OCI-LY1 (cell line): ENCODE measurements at regions not wholly inside any gene's neighbourhood (a gene's known extent, or its start where the extent isn't known, plus 50 kb on each side); places are given as distances from the start of the nearest gene placed in this dataset.

Source experiments
- H2AFZ ChIP-seq: fragments of 200-600 bp; sonication (generic), shearing (Covaris generic); 2 replicates; pipeline ENCODE4 v1.6.0; 2014; ENCODE audit warnings: antibody characterized with exemption, mild to moderate bottlenecking, low read length
- H3F3A ChIP-seq: fragments of 200-600 bp; sonication (generic), shearing (Covaris generic); 2 replicates; pipeline ENCODE4 v1.6.0; 2014; ENCODE audit warnings: mild to moderate bottlenecking, antibody characterized with exemption, low read length, moderate library complexity; ENCODE audit not compliant: insufficient read depth
- H3K27ac ChIP-seq: fragments of 200-600 bp; sonication (generic); 2 replicates; pipeline ENCODE4 v1.5.1; 2014; ENCODE audit warnings: low read length, mixed run types, mild to moderate bottlenecking, low read depth; ENCODE audit not compliant: poor library complexity, severe bottlenecking
- H3K27me3 ChIP-seq: fragments of 200-600 bp; sonication (generic); 2 replicates; pipeline ENCODE4 v1.6.0; 2014; ENCODE audit warnings: antibody characterized with exemption, mild to moderate bottlenecking, low read length, moderate library complexity; ENCODE audit not compliant: insufficient read depth
- H3K36me3 ChIP-seq: fragments of 200-600 bp; sonication (generic); 2 replicates; pipeline ENCODE4 v1.6.1; 2014; ENCODE audit warnings: mild to moderate bottlenecking, antibody characterized with exemption, low read length, moderate library complexity, mixed read lengths; ENCODE audit not compliant: insufficient read depth
- H3K4me1 ChIP-seq: fragments of 200-600 bp; sonication (generic); 2 replicates; pipeline ENCODE4 v1.5.1; 2014; ENCODE audit warnings: mild to moderate bottlenecking, low read length, moderate library complexity; ENCODE audit not compliant: insufficient read depth, severe bottlenecking
- H3K4me2 ChIP-seq: fragments of 200-600 bp; sonication (generic), shearing (Covaris generic); 2 replicates; pipeline ENCODE4 v1.6.1; 2014; ENCODE audit warnings: low read length
- H3K4me3 ChIP-seq: fragments of 200-600 bp; sonication (generic); 2 replicates; pipeline ENCODE4 v1.5.1; 2014; ENCODE audit warnings: low read length, low read depth, mild to moderate bottlenecking, mixed read lengths; ENCODE audit not compliant: poor library complexity, severe bottlenecking
- H3K79me2 ChIP-seq: fragments of 200-600 bp; shearing (Covaris generic); 2 replicates; pipeline ENCODE4 v1.6.1; 2016; ENCODE audit warnings: mixed run types, low read length, mixed read lengths; ENCODE audit not compliant: insufficient read depth
- H3K9ac ChIP-seq: fragments of 200-600 bp; sonication (generic), shearing (Covaris generic); 2 replicates; pipeline ENCODE4 v1.6.1; 2014; ENCODE audit warnings: mild to moderate bottlenecking, low read length, mixed read lengths
- H3K9me2 ChIP-seq: fragments of 200-600 bp; sonication (generic), shearing (Covaris generic); 2 replicates; pipeline ENCODE4 v1.6.1; 2014; ENCODE audit warnings: low read depth, mild to moderate bottlenecking, low read length, mixed read lengths
- H3K9me3 ChIP-seq: fragments of 200-600 bp; shearing (Covaris generic); 2 replicates; pipeline ENCODE4 v1.6.1; 2014; ENCODE audit warnings: low read length, mixed read lengths
- H4K20me1 ChIP-seq: fragments of 200-600 bp; sonication (generic), shearing (Covaris generic); 2 replicates; pipeline ENCODE4 v1.6.0; 2016; ENCODE audit warnings: mild to moderate bottlenecking, low read length; ENCODE audit not compliant: insufficient read depth
- EZH2 ChIP-seq: fragments of 200-600 bp; sonication (generic), shearing (Covaris generic); IDR thresholded peaks from 2 replicates; pipeline ENCODE4 v1.8.0; 2017; ENCODE audit warnings: borderline replicate concordance, mixed run types, mild to moderate bottlenecking, antibody characterized with exemption, low read length, moderate library complexity, mixed read lengths
- TF ChIP-seq, protein P1 (sequence below): fragments of 200-600 bp; sonication (generic), shearing (Covaris generic); IDR thresholded peaks from 2 replicates; pipeline ENCODE4 v1.5.1; 2017; ENCODE audit warnings: mild to moderate bottlenecking, antibody characterized with exemption, low read length, moderate library complexity, mixed read lengths

DNA sequence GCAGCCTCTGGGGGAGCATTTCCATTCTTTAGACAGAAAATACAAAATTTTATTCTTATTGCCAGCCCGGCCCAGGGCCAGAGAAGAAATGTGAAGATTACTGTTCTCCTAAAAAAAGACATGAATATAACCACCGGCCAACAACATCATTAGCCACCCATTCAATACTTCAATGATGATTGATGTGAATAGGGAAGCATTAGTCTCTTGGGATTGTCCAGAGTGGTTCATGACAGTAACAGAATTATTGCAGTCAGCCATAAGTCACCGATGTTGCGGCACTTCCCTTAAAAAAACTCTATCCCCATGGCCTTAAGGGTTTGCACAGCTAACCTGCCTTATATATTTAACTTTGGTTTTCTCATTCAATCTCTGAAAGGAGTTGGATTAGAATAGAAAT is 418.7 kb downstream of the CENPC start:
- no peaks in the 10 kb centered on the region for H3K36me3 ChIP-seq
- no peak overlapping the region for H2AFZ ChIP-seq
- no peaks in the 10 kb centered on the region for H3K27me3 ChIP-seq
- no peak overlapping the region for H3K9ac ChIP-seq
- no peaks in the 10 kb centered on the region for H3K4me1 ChIP-seq
- H3K9me2 ChIP-seq: no peaks in the 10 kb centered on the region
- no peaks in the 10 kb centered on the region for H3F3A ChIP-seq
- no peaks in the 10 kb centered on the region for H3K79me2 ChIP-seq
- H4K20me1 ChIP-seq: no peaks in the 10 kb centered on the region
- H3K9me3 ChIP-seq: no peaks in the 10 kb centered on the region
- H3K4me2 ChIP-seq: no peak overlapping the region
- no peak overlapping the region for H3K27ac ChIP-seq
- no peak for TF ChIP-seq EZH2
- TF ChIP-seq, protein P1, sequence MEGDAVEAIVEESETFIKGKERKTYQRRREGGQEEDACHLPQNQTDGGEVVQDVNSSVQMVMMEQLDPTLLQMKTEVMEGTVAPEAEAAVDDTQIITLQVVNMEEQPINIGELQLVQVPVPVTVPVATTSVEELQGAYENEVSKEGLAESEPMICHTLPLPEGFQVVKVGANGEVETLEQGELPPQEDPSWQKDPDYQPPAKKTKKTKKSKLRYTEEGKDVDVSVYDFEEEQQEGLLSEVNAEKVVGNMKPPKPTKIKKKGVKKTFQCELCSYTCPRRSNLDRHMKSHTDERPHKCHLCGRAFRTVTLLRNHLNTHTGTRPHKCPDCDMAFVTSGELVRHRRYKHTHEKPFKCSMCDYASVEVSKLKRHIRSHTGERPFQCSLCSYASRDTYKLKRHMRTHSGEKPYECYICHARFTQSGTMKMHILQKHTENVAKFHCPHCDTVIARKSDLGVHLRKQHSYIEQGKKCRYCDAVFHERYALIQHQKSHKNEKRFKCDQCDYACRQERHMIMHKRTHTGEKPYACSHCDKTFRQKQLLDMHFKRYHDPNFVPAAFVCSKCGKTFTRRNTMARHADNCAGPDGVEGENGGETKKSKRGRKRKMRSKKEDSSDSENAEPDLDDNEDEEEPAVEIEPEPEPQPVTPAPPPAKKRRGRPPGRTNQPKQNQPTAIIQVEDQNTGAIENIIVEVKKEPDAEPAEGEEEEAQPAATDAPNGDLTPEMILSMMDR: no peak
- no peak overlapping the region for H3K4me3 ChIP-seq

DNA sequence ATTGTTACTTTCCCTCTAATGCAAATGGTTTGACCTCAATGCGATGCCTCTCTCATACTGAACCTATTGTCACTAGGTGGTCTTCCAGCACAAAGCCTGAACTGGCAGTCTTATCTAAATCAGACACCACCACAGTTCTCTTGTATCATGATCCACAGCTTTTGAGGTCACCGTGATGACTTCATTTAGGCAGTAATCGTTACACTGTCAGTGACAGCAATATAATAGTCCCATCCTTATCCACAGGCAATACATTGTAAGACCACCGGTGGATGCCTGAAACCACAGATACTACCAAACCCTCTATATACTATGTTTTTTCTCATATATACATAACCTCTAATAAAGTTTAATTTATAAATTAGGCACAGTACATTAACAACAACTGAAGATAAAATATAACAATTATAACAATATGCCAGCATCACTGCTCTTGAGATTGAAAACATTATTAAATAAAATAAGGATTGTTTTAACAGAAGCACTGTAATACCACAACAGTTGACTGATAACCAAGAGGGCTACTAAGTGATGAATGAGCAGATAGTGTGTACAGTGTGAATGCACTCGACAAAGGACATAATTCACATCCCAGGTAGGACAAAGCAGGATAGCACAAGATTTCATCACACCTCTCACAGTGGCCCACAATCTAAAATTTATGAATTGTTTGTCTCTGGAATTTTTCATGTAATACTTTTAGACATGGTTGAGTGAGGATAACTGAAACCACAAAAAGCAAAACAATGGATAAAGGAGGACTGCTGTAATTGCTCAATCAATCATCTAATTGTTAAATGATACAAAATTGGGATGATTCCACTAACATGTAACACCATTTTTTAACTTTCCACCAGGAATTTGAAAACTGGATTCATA is 419.4 kb downstream of the CENPC start:
- no peak for TF ChIP-seq EZH2
- TF ChIP-seq, protein P1: no peak
- Histone ChIP-seq H3K9me3 (no peaks in the 10 kb centered on the region), H3K79me2 (no peaks in the 10 kb centered on the region), H3K9ac (no peak overlapping the region), H2AFZ (no peak overlapping the region), H4K20me1 (no peaks in the 10 kb centered on the region), H3K9me2 (no peaks in the 10 kb centered on the region), H3K27ac (no peak overlapping the region), H3K27me3 (no peaks in the 10 kb centered on the region), H3K4me3 (no peak overlapping the region), H3K4me2 (no peak overlapping the region), H3K4me1 (no peaks in the 10 kb centered on the region), H3K36me3 (no peaks in the 10 kb centered on the region), H3F3A (no peaks in the 10 kb centered on the region)

DNA sequence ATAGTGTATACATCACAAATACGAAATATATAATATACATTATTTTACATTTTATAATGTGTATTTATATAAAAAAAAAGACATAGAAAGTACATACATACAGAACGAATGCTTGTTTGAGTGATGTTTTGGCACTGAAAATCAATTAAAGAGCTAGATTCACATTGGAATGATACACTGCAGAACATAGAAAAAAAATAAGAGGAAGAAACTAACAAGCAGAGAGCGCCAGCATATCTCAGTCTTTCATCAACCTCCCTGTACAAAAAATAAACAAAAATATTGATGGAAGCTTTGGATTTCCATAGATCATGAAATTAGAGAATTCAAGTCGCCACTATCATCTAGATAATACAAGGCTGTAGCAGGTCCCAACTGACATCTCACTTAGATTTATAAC is 420.6 kb downstream of the CENPC start:
- Histone ChIP-seq H3K27me3 (no peaks in the 10 kb centered on the region), H3K9me2 (no peaks in the 10 kb centered on the region), H3K4me1 (no peaks in the 10 kb centered on the region), H3F3A (no peaks in the 10 kb centered on the region), H3K4me3 (no peak overlapping the region), H3K27ac (no peak overlapping the region), H2AFZ (no peak overlapping the region), H3K79me2 (no peaks in the 10 kb centered on the region), H3K4me2 (no peak overlapping the region), H3K9me3 (no peaks in the 10 kb centered on the region), H4K20me1 (no peaks in the 10 kb centered on the region), H3K36me3 (no peaks in the 10 kb centered on the region), H3K9ac (no peak overlapping the region)
- TF ChIP-seq, protein P1: no peak
- no peak for TF ChIP-seq EZH2
